Left renal cortex interstitium (tissue), 4 donors: ENCODE measurements at regions not wholly inside any gene's neighbourhood (a gene's known extent, or its start where the extent isn't known, plus 50 kb on each side); places are given as distances from the start of the nearest gene placed in this dataset.
"Not testable (repeated sequence)": the region's sequence is repeated elsewhere in the genome, so short reads cannot be mapped to it uniquely, and the experiment has no call there.

Experiments used
- DNase-seq, 4 donors: peaks; one replicate each; pipeline ENCODE4 v3.0.0-alpha.2; 2013; ENCODE audit warnings: low read depth in 4 of 4, low spot score in 2 of 4, missing footprints in 1 of 4

GRCh38 chr3:163347944-163348343, 1730.4 kb downstream of the SI start:
- no peak for DNase-seq

GRCh38 chr3:163335429-163335828, 1742.9 kb downstream of the SI start:
- no peak for DNase-seq

- DNase-seq, result no peak
Measured at GRCh38 chr3:163328680-163329079, 1749.6 kb downstream of the SI start.

- no peak for DNase-seq
Measured at GRCh38 chr3:163327086-163327485, 1751.2 kb downstream of the SI start.

- no peak for DNase-seq
Measured at GRCh38 chr3:163315786-163316185, 1762.5 kb downstream of the SI start.

- no peak for DNase-seq
Measured at GRCh38 chr3:163306405-163306804, 1771.9 kb downstream of the SI start.

- no peak for DNase-seq
Measured at GRCh38 chr3:163273694-163274093, 1777.1 kb downstream of the OTOL1 start.

- DNase-seq, result no peak
Measured at GRCh38 chr3:163266731-163267130, 1770.1 kb downstream of the OTOL1 start.

GRCh38 chr3:163261618-163262017, 1765.0 kb downstream of the OTOL1 start:
- no peak for DNase-seq

- no peak for DNase-seq
Measured at GRCh38 chr3:163261056-163261455, 1764.4 kb downstream of the OTOL1 start.

GRCh38 chr3:163218336-163218735, 1721.7 kb downstream of the OTOL1 start:
- no peak for DNase-seq

GRCh38 chr3:163213838-163214237, 1717.2 kb downstream of the OTOL1 start:
- no peak for DNase-seq

GRCh38 chr3:163196815-163197374, 1700.3 kb downstream of the OTOL1 start:
- DNase-seq, result no peak

- DNase-seq, result no peak
Measured at GRCh38 chr3:163196245-163196644, 1699.6 kb downstream of the OTOL1 start.

GRCh38 chr3:163185721-163186350, 1689.2 kb downstream of the OTOL1 start:
- no peak for DNase-seq

GRCh38 chr3:163175970-163176369, 1679.4 kb downstream of the OTOL1 start:
- no peak for DNase-seq

GRCh38 chr3:163172513-163172912, 1675.9 kb downstream of the OTOL1 start:
- DNase-seq, result not testable (repeated sequence)

- DNase-seq, result no peak
Measured at GRCh38 chr3:163166197-163166596, 1669.6 kb downstream of the OTOL1 start.

- no peak for DNase-seq
Measured at GRCh38 chr3:163159306-163159705, 1662.7 kb downstream of the OTOL1 start.

- DNase-seq, result no peak
Measured at GRCh38 chr3:163139600-163139999, 1643.0 kb downstream of the OTOL1 start.

GRCh38 chr3:163138258-163138657, 1641.7 kb downstream of the OTOL1 start:
- DNase-seq, result no peak

GRCh38 chr3:163132111-163132510, 1635.5 kb downstream of the OTOL1 start:
- no peak for DNase-seq

GRCh38 chr3:163129287-163129686, 1632.7 kb downstream of the OTOL1 start:
- no peak for DNase-seq
